ENCODE measurements at regions not wholly inside any gene's neighbourhood (a gene's known extent, or its start where the extent isn't known, plus 50 kb on each side); places are given as distances from the start of the nearest gene placed in this dataset.

GRCh38 chr1:87560137-87560536 lies 231.5 kb downstream of the LMO4 start:
- intact Hi-C loops (cut with DNase I; ENCODE audit: low total_unique reads): no loop called here
- DNase-seq (ENCODE audit: low spot score in 2 of 2): no peak
- no peak for TF ChIP-seq CTCF (IDR thresholded peaks at IDR 0.05)
- TF ChIP-seq POLR2A (IDR thresholded peaks at IDR 0.05): no peak
- 91 to 93% methylated on average over 3 of the region's 3 CpGs for WGBS, 2 donors
- H3K4me3 ChIP-seq (ENCODE audit: low read depth, poor library complexity, severe bottlenecking): no peak overlapping the region

- no peak for DNase-seq (ENCODE audit: low spot score in 2 of 2)
- intact Hi-C loops (cut with DNase I; ENCODE audit: low total_unique reads): no loop called here
- TF ChIP-seq POLR2A (IDR thresholded peaks at IDR 0.05): no peak
- no peak for TF ChIP-seq CTCF (IDR thresholded peaks at IDR 0.05)
- WGBS, 2 donors: 85 to 91% methylated on average over 3 of the region's 3 CpGs
- H3K4me3 ChIP-seq (ENCODE audit: low read depth, poor library complexity, severe bottlenecking): no peak overlapping the region
These were observed 232.1 kb downstream of the LMO4 start for GRCh38 chr1:87560601-87561360.

GRCh38 chr1:87563211-87563610 lies 234.5 kb downstream of the LMO4 start:
- WGBS, 2 donors: 71 to 73% methylated on average over 4 of the region's 4 CpGs
- TF ChIP-seq POLR2A (IDR thresholded peaks at IDR 0.05) (no peak), CTCF (IDR thresholded peaks at IDR 0.05) (no peak)
- intact Hi-C loops (cut with DNase I; ENCODE audit: low total_unique reads): no loop called here
- no peak overlapping the region for H3K4me3 ChIP-seq (ENCODE audit: low read depth, poor library complexity, severe bottlenecking)
- DNase-seq (ENCODE audit: low spot score in 2 of 2): no peak

- H3K4me3 ChIP-seq (ENCODE audit: low read depth, poor library complexity, severe bottlenecking): no peak overlapping the region
- intact Hi-C loops (cut with DNase I; ENCODE audit: low total_unique reads): no loop called here
- TF ChIP-seq CTCF (IDR thresholded peaks at IDR 0.05): no peak
- no peak for TF ChIP-seq POLR2A (IDR thresholded peaks at IDR 0.05)
- DNase-seq (ENCODE audit: low spot score in 2 of 2): no peak
- 77 to 78% methylated on average over 5 of the region's 5 CpGs for WGBS, 2 donors
These were observed 237.2 kb downstream of the LMO4 start for GRCh38 chr1:87565861-87566260.

GRCh38 chr1:87568005-87568404 lies 239.3 kb downstream of the LMO4 start:
- intact Hi-C loops (cut with DNase I; ENCODE audit: low total_unique reads): no loop called here
- TF ChIP-seq POLR2A (IDR thresholded peaks at IDR 0.05): no peak
- TF ChIP-seq CTCF (IDR thresholded peaks at IDR 0.05): no peak
- 91 to 95% methylated on average over 4 of the region's 4 CpGs for WGBS, 2 donors
- no peak overlapping the region for H3K4me3 ChIP-seq (ENCODE audit: low read depth, poor library complexity, severe bottlenecking)
- DNase-seq (ENCODE audit: low spot score in 2 of 2): no peak

GRCh38 chr1:87568911-87569310 lies 240.2 kb downstream of the LMO4 start:
- no peak overlapping the region for H3K4me3 ChIP-seq (ENCODE audit: low read depth, poor library complexity, severe bottlenecking)
- intact Hi-C loops (cut with DNase I; ENCODE audit: low total_unique reads): no loop called here
- WGBS, 2 donors: 82 to 83% methylated on average over 3 of the region's 3 CpGs
- TF ChIP-seq POLR2A (IDR thresholded peaks at IDR 0.05) (no peak), CTCF (IDR thresholded peaks at IDR 0.05) (no peak)
- DNase-seq (ENCODE audit: low spot score in 2 of 2): no peak

Data from lower leg skin (tissue), 4 donors.